ENCODE measurements at regions not wholly inside any gene's neighbourhood (a gene's known extent, or its start where the extent isn't known, plus 50 kb on each side); places are given as distances from the start of the nearest gene placed in this dataset.

DNA sequence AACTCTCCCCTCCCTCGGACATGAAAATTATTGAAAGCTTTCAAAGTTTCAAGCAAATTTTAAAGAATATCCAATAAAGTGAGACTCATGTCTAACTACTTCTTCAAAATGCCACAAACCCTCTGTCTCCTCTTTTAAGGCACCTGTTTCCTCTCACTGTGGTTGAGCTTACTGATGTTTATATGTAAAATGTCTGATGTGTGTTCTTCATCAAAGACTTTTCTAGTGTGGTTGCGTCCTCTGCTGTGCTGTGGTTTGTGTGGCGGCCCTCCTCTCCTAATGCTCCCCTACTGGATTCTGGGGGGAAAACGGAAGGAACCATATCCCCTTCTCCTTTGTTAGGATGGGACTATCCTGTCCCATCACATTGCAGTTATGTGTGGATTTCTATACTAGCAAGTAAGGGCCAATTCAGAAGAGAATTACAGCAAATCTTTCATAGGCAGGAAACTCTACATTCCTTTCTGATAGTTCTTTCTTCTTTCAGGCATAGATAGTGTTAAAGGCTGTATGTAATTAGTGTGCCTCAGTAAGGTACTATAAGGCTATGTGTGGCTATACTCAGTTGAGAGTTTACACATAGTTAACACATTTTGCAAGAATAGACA, 221.0 kb upstream of the GPRIN3 start:
- no peak for DNase-seq
- no peaks in the 10 kb centered on the region for H3K36me3 ChIP-seq
- H3K27me3 ChIP-seq, result no peaks in the 10 kb centered on the region
- H3K9me3 ChIP-seq, result no peaks in the 10 kb centered on the region
- no peak overlapping the region for H3K27ac ChIP-seq
- no peaks in the 10 kb centered on the region for H3K4me1 ChIP-seq
- in situ Hi-C loops (cut with MboI; ENCODE audit: low pct_ligation_motif_present in 1 of 4, low pct_unique_long_range_greater_than_20kb in 1 of 4, low sequenced_read_pairs in 3 of 4), result no loop called here
- 53 to 58% methylated on average over 2 to 4 of the region's 4 CpGs for WGBS, 2 donors (ENCODE audit: low coverage in 1 of 2)
- TF ChIP-seq, protein P1, sequence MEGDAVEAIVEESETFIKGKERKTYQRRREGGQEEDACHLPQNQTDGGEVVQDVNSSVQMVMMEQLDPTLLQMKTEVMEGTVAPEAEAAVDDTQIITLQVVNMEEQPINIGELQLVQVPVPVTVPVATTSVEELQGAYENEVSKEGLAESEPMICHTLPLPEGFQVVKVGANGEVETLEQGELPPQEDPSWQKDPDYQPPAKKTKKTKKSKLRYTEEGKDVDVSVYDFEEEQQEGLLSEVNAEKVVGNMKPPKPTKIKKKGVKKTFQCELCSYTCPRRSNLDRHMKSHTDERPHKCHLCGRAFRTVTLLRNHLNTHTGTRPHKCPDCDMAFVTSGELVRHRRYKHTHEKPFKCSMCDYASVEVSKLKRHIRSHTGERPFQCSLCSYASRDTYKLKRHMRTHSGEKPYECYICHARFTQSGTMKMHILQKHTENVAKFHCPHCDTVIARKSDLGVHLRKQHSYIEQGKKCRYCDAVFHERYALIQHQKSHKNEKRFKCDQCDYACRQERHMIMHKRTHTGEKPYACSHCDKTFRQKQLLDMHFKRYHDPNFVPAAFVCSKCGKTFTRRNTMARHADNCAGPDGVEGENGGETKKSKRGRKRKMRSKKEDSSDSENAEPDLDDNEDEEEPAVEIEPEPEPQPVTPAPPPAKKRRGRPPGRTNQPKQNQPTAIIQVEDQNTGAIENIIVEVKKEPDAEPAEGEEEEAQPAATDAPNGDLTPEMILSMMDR (IDR thresholded peaks at IDR 0.05), result no peak
- TF ChIP-seq POLR2A (IDR thresholded peaks at IDR 0.05) (no peak), POLR2AphosphoS5 (IDR thresholded peaks at IDR 0.05) (no peak), EP300 (IDR thresholded peaks at IDR 0.05; ENCODE audit: low read depth) (no peak)
- no peak overlapping the region for H3K4me3 ChIP-seq
- intact Hi-C loops (cut with DNase I; ENCODE audit: low total_unique reads), result no loop called here

DNA sequence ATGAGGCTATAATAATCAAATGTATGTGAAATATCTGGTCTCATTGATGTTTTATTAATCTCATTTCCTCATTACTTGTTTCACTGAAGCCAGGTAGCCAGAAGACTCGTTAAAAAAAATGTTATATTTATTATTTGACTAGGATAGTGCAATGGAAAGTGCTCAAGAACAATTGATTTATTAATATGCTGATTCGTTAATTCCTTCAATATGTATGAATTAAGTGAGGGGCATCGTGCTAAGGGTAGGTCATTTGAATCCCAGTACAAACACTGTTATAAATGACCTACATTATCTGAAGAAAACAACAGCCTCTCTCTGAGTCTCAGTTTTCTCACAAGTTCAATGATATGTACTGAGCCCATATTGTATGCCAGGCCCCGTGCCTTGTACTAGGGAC, 214.2 kb upstream of the GPRIN3 start:
- no peak for TF ChIP-seq POLR2AphosphoS5 (IDR thresholded peaks at IDR 0.05)
- TF ChIP-seq POLR2A (IDR thresholded peaks at IDR 0.05), result no peak
- TF ChIP-seq EP300 (IDR thresholded peaks at IDR 0.05; ENCODE audit: low read depth), result no peak
- TF ChIP-seq, protein P1 (IDR thresholded peaks at IDR 0.05), result no peak
- Histone ChIP-seq H3K4me1 (no peaks in the 10 kb centered on the region), H3K27me3 (no peaks in the 10 kb centered on the region), H3K27ac (no peak overlapping the region), H3K4me3 (no peak overlapping the region), H3K9me3 (no peaks in the 10 kb centered on the region), H3K36me3 (no peaks in the 10 kb centered on the region)
- in situ Hi-C loops (cut with MboI; ENCODE audit: low pct_ligation_motif_present in 1 of 4, low pct_unique_long_range_greater_than_20kb in 1 of 4, low sequenced_read_pairs in 3 of 4) (no loop called here), intact Hi-C loops (cut with DNase I; ENCODE audit: low total_unique reads) (no loop called here)
- 80 to 83% methylated on average over 4 of the region's 4 CpGs for WGBS, 2 donors (ENCODE audit: low coverage in 1 of 2)
- DNase-seq, result no peak

DNA sequence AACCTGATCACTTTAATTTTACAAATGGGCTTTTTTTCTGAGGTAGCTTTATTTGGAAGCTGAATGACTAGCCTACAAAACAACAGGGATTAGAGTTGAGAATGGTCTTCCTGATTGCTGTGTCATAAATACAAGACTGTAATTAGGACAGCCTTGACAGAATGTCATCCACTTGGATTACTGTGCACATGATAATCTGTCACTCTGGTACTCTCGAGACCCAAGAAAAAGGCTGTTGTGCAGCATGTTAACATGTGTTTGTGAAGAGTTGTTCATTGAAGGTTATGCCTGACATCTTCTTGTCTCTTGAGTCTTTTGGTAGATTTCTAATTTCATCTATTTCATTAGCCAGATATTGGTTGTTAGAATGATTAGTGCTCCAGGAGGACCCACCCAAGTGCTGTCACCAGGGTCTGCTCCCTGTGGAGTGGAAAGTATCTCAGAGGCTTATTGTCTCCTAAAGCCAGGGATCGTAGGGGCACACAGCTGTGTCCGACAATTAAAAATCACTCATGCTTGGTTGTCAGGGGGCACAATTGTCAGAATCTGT, 212.2 kb upstream of the GPRIN3 start:
- no peaks in the 10 kb centered on the region for H3K4me1 ChIP-seq
- in situ Hi-C loops (cut with MboI; ENCODE audit: low pct_ligation_motif_present in 1 of 4, low pct_unique_long_range_greater_than_20kb in 1 of 4, low sequenced_read_pairs in 3 of 4) (no loop called here), intact Hi-C loops (cut with DNase I; ENCODE audit: low total_unique reads) (no loop called here)
- WGBS, 2 donors (ENCODE audit: low coverage in 1 of 2), result 89% methylated on average over 3 of the region's 3 CpGs; no CpG with 5 or more reads in 1 of the 2 donors
- H3K4me3 ChIP-seq, result no peak overlapping the region
- H3K9me3 ChIP-seq, result no peaks in the 10 kb centered on the region
- no peaks in the 10 kb centered on the region for H3K36me3 ChIP-seq
- H3K27me3 ChIP-seq, result no peaks in the 10 kb centered on the region
- DNase-seq, result no peak
- TF ChIP-seq POLR2AphosphoS5 (IDR thresholded peaks at IDR 0.05) (no peak), EP300 (IDR thresholded peaks at IDR 0.05; ENCODE audit: low read depth) (no peak), POLR2A (IDR thresholded peaks at IDR 0.05) (no peak)
- TF ChIP-seq, protein P1 (IDR thresholded peaks at IDR 0.05), result no peak
- no peak overlapping the region for H3K27ac ChIP-seq

DNA sequence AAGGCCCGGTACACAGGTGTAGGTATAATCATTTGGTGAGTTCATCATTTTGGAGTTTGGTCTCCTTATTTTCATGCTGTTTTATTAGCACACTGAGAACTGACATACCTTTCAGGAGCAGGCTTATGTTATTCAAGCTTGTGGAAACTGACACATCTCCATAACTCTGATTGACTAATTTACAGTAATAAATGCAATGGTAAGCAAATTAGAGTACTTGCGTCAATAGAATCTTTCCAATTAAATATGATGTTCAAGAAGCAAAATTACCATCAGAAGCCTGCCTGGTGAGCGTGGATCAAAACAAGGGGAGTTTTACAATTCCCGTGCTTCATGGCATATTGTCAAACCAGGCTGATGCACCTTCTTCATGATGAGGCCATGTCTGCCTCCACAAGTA, 210.7 kb upstream of the GPRIN3 start:
- 90 to 100% methylated on average over 1 to 4 of the region's 4 CpGs for WGBS, 2 donors (ENCODE audit: low coverage in 1 of 2)
- TF ChIP-seq POLR2A (IDR thresholded peaks at IDR 0.05) (no peak), POLR2AphosphoS5 (IDR thresholded peaks at IDR 0.05) (no peak), EP300 (IDR thresholded peaks at IDR 0.05; ENCODE audit: low read depth) (no peak)
- TF ChIP-seq, protein P1 (IDR thresholded peaks at IDR 0.05), result no peak
- in situ Hi-C loops (cut with MboI; ENCODE audit: low pct_ligation_motif_present in 1 of 4, low pct_unique_long_range_greater_than_20kb in 1 of 4, low sequenced_read_pairs in 3 of 4), result no loop called here

More for the DNA sequence above, 210.7 kb upstream of the GPRIN3 start:
- H3K27ac ChIP-seq, result no peak overlapping the region
- DNase-seq, result no peak
- H3K4me1 ChIP-seq, result no peaks in the 10 kb centered on the region
- no peak overlapping the region for H3K4me3 ChIP-seq
- H3K9me3 ChIP-seq, result no peaks in the 10 kb centered on the region
- H3K27me3 ChIP-seq, result no peaks in the 10 kb centered on the region
- intact Hi-C loops (cut with DNase I; ENCODE audit: low total_unique reads), result no loop called here
- H3K36me3 ChIP-seq, result no peaks in the 10 kb centered on the region

Data from transverse colon (tissue), 4 donors.